HG03135 (cell line): ENCODE measurements at regions not wholly inside any gene's neighbourhood (a gene's known extent, or its start where the extent isn't known, plus 50 kb on each side); places are given as distances from the start of the nearest gene placed in this dataset.

ENCODE experiments used
- ATAC-seq: cut with Tn5 transposase; IDR thresholded peaks from one replicate; pipeline ENCODE4 v1.9.1; 2021; ENCODE audit warnings: mild to moderate bottlenecking, moderate library complexity; ENCODE audit not compliant: unreplicated experiment

GRCh38 chr2:6640621-6641015 is 225.1 kb downstream of the CMPK2 start:
- no peak for ATAC-seq

DNA sequence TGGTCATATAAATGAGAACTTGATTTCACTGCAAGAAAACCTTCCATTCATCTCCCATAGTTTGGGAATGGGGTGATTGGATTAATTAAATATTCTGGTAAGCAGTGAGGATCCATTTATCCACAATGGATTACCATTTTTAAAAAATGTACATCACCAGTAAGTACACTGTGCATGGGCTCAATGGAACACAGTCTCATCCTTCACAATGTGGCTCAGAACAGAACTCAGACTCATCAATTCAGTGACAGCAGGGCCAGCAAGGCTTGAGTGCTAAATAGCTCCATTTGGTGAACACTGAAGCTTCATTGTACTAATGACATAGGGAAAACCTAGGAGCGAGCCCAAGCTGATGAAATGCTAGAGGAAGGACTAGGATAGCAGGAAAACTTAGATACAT is 223.8 kb downstream of the CMPK2 start:
- no peak for ATAC-seq

DNA sequence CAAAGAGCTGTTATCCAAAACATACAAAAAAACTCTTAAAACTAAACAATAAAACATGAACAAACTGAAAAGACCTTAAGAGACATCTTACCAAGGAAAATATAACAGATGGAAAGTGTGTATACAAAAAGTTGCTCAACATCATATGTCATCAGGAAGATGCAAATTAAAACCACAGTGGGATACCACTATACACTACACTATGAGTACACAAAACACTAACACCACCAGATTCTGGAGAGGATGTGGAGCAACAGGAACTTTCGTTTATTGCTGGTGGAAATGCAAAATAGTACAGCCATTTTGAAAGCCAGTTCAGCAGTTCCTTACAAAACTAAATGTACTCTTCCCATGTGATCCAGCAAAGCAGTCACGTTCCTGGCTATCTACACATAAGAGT is 221.4 kb downstream of the CMPK2 start:
- ATAC-seq, result no peak

DNA sequence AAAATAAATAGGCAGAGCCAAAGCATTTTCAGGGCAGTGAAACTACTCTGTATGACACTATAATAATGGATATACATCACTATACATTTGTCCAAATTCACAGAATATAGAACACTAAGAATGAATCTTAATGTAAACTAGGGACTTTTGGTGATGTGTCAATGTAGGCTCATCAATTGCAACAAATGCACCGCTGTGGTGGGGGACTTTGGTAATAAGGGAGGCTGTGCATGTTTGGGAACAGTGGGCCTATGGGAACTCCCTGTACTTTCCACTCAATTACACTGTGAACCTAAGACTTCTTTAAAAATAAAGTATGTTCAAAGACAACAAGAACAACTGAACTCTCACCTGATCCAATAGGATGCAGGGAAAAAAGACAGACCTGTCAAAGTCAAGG is 220.7 kb downstream of the CMPK2 start:
- no peak for ATAC-seq

- ATAC-seq, result no peak
These were observed 220.0 kb downstream of the CMPK2 start for GRCh38 chr2:6645672-6646071.

DNA sequence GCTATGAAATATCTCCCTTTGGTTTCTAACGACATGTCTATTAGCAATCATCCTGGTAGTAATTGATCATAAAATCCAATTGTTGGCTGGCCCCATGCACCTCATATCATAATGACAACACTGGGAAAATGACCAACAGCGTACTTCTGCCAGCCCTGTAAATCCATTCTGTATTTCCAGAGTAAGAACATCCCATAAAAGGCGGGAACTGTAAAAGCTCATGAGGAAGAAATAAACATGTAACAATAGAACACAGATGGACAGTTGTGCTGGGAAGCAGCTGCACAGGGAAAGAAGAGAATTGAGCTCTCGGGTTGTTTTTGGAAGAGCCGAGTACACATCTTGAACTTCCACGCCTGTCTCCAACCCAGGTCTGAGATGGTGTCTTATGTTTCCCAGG is 218.7 kb downstream of the CMPK2 start:
- ATAC-seq, result no peak

DNA sequence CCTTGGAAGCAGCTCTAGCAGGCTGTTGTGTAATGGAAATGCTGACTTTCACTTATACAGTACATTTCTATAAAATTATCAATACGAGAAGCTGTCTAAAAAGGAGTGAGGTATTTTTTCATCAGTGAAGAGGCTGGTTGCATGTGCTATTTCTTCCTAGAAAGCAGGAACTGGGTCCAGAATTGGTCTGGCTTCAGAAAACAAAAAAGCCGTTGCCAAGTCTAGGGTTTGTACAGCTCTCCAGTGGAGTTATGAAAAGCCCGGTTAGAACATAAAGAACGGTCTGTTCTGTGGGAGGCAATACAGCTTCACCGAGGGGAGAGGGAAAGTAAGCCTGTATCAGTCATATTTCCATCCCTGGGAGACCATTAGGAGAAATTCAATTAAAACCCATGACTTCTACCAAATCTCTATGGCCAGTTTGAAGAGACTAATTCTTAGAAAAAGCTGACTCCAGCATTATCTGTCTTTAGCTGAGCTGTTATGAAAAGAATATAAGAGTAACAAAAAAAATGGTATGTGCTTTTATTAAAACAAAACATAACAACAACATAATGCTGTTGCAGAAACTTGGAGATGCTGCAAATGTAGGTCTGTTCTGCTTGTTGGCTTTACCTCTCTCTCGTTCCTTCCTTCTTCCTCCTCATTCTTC is 217.0 kb downstream of the CMPK2 start:
- no peak for ATAC-seq

DNA sequence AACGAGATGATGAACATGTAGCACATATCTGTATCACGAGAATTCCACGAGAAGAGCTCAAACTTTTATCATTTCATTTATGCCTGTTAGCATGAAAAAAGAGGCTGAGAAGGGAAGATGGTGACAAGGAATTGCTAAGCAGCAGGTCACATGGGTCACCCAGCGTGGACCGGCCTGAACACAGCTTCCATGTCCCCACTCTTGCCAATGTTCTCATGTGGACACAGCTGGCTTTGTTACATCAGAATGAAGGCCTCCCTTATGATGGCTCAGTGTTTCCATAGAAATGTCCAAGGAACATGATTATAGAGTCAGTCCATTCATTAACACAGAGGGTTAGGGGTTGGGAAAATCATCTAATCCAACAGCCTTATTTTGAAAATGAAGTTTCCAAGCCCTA is 215.4 kb downstream of the CMPK2 start:
- ATAC-seq, result no peak

DNA sequence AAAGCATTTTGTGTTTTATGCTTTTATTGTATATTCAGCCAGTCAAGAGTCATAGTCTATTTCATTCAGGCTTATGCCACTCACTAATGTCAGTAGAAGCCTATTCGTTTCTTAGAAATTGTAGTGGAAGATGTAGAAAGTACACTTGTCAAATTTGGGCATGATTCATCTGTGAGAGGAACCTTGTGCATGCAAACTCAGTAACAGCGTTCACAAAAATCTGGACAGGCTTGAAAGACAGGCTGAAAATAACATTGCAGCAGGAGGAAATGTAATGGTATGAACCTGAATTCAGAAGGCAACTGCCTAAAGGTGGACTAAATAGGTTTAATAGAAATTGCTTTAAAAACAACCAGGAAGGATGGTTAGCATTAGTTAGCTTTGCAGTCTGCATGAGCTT is 213.5 kb downstream of the CMPK2 start:
- ATAC-seq, result no peak

GRCh38 chr2:6653281-6653750 is 212.4 kb downstream of the CMPK2 start:
- ATAC-seq, result no peak

DNA sequence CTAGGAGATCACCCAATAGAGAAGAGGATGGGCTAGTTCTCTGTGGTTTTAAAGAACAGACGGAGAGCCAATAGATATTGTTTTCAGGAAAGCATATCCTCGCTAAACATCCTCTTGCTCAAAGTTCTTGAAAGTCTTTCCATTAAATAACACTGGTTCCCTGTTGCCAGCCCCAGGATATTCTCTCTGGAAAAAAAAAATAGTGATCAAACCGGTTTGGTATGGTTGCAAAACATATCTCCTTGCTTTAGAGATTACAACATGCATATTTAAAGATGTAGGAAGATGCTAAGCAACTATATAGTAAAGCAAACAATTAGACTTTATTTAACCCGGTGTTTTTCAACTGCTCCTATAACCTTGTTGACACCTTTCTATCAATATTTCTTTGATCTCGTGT is 211.4 kb downstream of the CMPK2 start:
- no peak for ATAC-seq

DNA sequence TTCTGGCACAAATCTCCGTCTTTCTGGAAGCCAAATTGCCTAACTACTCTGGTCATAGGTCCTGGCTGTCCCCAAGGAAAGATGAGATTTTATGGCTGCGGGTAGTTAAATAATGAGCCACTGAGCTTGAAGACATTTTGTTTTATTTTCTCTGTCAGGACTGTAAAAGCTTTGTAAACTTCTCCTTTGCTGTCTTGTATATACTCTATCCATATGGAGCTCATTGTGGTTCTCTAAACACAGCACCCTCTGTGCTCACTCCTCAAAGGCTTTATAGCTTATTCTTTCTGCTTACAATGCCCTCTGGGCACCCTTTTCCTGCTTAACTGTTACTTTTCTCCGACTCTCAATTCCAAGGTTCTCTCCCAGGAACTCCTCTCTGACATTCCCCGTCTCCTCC is 209.1 kb downstream of the CMPK2 start:
- no peak for ATAC-seq

DNA sequence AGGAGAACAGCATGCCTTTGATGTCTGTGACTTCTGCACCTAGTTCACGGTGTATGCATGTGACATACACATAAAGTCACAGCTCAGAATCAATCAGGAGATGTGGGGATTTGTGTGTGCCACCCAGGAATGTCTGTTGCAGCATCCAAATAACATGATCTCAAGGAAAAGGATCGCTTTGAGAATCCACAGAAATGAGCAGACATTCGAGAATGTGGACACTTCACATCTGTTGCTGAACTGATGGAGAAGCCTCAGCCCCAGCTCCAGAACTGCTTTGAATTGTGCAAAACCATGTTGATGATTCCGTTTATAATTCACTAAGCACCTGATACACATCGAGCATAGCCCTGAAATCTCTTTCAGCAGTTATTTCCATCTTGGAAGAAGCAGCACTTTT is 208.6 kb downstream of the CMPK2 start:
- ATAC-seq, result no peak

- peak; percentile 99 for ATAC-seq
These were observed 207.9 kb downstream of the CMPK2 start for GRCh38 chr2:6657855-6658254.

DNA sequence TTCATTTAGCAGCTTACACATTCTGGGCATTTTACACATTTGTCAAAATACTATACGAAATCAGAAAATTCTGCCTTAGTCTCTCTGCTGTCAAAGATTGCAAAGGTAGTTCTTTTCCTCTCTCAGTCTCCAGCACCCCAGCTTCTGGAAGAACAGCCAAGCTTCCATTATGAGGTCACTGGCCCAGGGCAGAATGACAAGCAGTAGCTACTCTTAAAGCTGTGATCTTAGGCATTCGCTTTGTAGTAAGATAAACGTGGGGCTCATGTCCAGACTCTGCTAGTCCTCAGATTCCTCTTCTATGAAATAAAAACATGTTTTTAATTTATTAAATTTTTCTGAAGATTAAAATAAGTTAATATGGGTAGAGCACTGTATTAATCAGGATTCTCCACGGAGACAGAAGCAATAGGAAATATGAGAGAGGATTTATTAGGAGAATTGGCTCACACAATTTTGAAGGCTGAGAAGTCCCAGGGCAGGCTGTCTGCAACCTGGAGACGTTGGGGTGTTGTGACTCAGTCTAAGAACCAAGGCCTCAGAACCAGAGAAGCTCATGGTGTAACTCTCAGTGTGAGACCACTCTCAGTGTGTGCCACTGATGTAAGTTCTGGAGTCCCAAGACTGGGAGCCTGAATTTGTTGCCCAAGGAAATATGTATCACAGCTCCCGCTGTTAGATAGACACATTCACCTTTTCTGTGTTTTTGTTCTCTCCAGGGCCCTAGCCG is 201.2 kb downstream of the CMPK2 start:
- no peak for ATAC-seq

DNA sequence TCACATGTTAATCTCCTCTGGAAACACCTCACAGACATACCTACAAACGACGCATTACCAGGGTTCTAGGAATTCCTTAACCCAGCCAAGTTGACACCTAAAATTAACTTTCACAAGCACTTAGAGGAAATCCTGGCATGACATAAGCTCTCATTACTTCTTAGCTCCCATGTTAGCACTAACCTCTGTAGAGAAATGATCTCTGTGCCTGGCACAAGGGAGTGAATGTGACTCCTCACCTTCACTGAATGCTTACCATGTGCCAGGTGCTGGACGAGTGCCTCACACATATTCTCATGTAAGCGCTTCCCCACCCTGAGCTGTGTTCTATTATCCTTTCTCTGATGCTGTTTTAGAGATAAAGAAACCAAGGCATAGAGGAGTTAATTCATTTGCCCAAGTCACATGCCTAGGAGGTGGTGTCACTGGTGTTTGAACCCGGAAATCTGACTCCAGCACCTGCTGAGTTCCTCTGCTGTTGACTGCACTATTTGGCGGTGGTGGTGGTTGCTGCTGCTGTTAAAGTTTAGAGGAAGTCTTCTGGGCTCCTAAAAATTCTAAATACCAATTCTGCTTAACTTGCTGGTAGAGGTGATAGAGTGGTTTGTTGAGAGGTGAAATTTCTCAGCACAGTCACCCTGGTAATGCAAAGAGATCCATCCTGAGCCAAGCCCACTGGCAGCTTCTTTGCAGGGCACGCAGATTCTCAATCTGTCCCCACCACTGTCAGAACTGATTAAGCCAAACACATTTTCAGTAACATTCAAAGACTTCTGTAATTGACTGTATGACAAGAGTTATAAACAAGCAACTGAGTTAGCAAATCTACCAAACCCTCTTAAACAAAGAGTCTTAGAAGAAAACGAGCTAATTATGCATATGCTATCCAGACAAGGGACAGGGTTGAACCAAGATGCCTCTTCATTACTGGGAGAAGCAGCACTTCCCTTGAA is 200.3 kb downstream of the CMPK2 start:
- ATAC-seq, result no peak

DNA sequence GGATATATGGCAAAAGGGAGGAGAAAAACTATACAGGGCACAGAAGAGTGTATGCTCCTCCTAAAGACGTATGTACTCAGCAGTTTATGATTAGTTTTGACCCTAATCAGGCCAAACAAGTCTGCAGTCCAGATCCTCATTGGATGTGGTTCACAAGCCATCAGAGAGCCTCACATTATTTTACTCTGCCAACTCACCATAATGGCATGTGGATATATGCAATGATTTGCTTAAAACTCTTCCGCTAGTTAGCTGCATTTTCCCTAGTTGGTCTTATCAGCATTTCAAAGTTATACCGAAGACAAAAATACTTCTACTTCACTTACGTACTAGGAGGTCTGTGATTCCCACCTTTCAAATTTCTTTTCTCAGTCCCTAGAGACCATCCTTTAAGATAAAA is 198.4 kb downstream of the CMPK2 start:
- ATAC-seq, result no peak

DNA sequence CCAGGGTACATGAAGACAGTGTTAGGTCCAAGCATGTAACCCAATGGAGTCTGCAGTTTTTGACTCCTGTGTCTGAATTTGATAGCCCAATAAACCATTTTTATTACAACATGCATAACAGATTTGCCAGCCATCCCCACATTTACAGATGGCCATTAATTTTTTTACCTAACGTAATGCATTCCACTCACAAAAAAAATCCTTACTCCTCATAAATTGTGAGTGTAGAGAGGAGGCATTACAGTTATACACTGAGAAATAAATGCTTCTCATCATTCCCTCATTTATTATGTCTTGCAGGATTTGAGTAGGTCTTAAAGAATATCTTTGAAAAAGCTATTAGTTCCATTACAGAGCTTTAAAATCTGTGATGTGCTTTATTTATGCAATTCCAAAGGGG is 193.8 kb downstream of the CMPK2 start:
- ATAC-seq, result no peak

GRCh38 chr2:6674381-6674780 is 191.3 kb downstream of the CMPK2 start:
- ATAC-seq, result no peak

DNA sequence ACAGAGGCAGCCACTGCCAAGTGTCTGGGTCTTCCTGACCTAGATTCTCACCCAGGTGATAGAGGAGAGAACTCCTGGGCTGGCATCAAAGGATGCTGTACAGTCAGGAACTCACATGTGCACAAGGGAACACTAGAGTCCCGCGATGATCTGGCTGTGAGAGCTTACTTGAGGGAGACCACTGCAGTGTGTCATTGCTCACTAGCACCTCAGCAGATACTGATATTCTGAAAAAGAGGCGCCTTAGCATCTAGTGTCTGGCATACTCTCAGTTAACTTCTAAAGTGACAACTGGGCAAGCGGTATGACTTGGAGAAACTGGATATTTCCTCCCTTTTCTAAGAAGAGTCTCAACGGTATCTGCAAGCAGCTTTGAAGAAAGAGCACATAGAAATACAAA is 189.9 kb downstream of the CMPK2 start:
- ATAC-seq, result no peak

GRCh38 chr2:6676241-6676640 is 189.5 kb downstream of the CMPK2 start:
- no peak for ATAC-seq

DNA sequence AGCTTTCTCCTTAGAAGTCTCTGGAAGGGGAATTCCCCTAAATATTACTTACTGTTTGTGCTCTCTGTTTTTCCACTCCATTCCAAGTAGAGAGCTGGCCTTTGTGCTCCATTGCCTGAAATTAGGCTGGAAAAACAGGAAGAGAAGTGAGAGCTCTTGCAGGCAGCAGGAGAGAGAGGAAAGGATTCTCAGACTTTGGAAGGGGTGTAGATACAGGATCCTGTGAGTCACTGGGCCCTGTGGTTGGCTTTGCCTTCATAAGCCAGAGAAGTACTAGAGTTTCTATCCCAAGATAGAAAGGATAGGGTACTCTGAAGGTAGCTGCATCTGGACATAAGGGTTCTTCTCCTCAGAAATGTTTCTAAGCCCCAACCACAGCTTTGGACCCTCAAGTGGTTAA is 188.9 kb downstream of the CMPK2 start:
- ATAC-seq, result no peak
